Common myeloid progenitor, CD34-positive (primary cell): ENCODE measurements at regions not wholly inside any gene's neighbourhood (a gene's known extent, or its start where the extent isn't known, plus 50 kb on each side); places are given as distances from the start of the nearest gene placed in this dataset.

ENCODE experiments used
- CTCF ChIA-PET: fragments of 350-600 bp; sonication (Branson Sonifier 250); formaldehyde crosslinking; loops from one replicate; lab custom pipeline; 2021; ENCODE audit warnings: antibody characterized with exemption; lab: Charles Lee
- POLR2A ChIA-PET: fragments of 350-600 bp; sonication (Branson Sonifier 250); formaldehyde crosslinking; loops from one replicate; lab custom pipeline; 2021; ENCODE audit warnings: antibody characterized with exemption; lab: Charles Lee
- DNase-seq, 3 donors: peaks; one replicate each; pipeline versions ENCODE4 v3.0.0 to v3.0.0-alpha.2; 2013
- H3K27ac ChIP-seq, 2 experiments: 1 replicate in 1 of 2; 2 replicates in 1 of 2; pipeline ENCODE4 v1.7.0; 2013; ENCODE audit warnings: inconsistent platforms in 2 of 2, low read length in 2 of 2, mild to moderate bottlenecking in 2 of 2, low read depth in 1 of 2, moderate library complexity in 1 of 2; ENCODE audit not compliant: severe bottlenecking in 2 of 2, insufficient read depth in 1 of 2, poor library complexity in 1 of 2
- H3K27me3 ChIP-seq, 5 experiments: replicated peaks in 2 of 5; 1 replicate in 3 of 5; 2 replicates in 2 of 5; pipeline versions ENCODE4 v1.6.1 to v1.7.0; 2013; ENCODE audit warnings: low read length in 4 of 5, mild to moderate bottlenecking in 2 of 5, moderate library complexity in 2 of 5, inconsistent platforms in 1 of 5; ENCODE audit not compliant: insufficient read depth in 5 of 5, control insufficient read depth in 4 of 5
- H3K36me3 ChIP-seq, 4 experiments: 1 replicate in 2 of 4; 2 replicates in 2 of 4; pipeline versions ENCODE4 v1.6.1 to v1.7.0; 2013; ENCODE audit warnings: low read length in 3 of 4, control low read depth in 1 of 4, mild to moderate bottlenecking in 1 of 4; ENCODE audit not compliant: control insufficient read depth in 4 of 4, insufficient read depth in 4 of 4
- H3K4me1 ChIP-seq, 4 experiments: 1 replicate in 3 of 4; 2 replicates in 1 of 4; pipeline versions ENCODE4 v1.6.1 to v1.7.1; 2013; ENCODE audit warnings: low read length in 3 of 4, mild to moderate bottlenecking in 3 of 4, control low read depth in 1 of 4, inconsistent platforms in 1 of 4, moderate library complexity in 1 of 4; ENCODE audit not compliant: control insufficient read depth in 4 of 4, insufficient read depth in 4 of 4; ENCODE audit errors: control extremely low read depth in 1 of 4
- H3K4me3 ChIP-seq, 7 experiments: 1 replicate in 4 of 7; 2 replicates in 3 of 7; pipeline versions ENCODE4 v1.5.1 to v1.7.0; 2013; ENCODE audit warnings: mild to moderate bottlenecking in 7 of 7, low read length in 6 of 7, moderate library complexity in 6 of 7, inconsistent platforms in 2 of 7, low read depth in 2 of 7, control low read depth in 1 of 7; ENCODE audit not compliant: insufficient read depth in 4 of 7, control insufficient read depth in 1 of 7; ENCODE audit errors: extremely low read depth in 1 of 7
- H3K9me3 ChIP-seq, 5 experiments: 1 replicate in 4 of 5; 2 replicates in 1 of 5; pipeline versions ENCODE4 v1.6.1 to v1.7.1; 2013; ENCODE audit warnings: low read length in 4 of 5, mild to moderate bottlenecking in 2 of 5, inconsistent platforms in 1 of 5, low read depth in 1 of 5, moderate library complexity in 1 of 5; ENCODE audit not compliant: control insufficient read depth in 4 of 5, insufficient read depth in 2 of 5; ENCODE audit errors: control extremely low read depth in 1 of 5
- WGBS: methylation state at CpG from one replicate; pipeline ENCODE4 v1.1.5; 2013; ENCODE audit not compliant: insufficient coverage; 5-methylcytosine and 5-hydroxymethylcytosine counted together

GRCh38 chr2:63676135-63676534 lies 87.4 kb downstream of the MDH1 start:
- Histone ChIP-seq H3K4me1 (no peaks in the 10 kb centered on the region), H3K36me3 (no peaks in the 10 kb centered on the region), H3K4me3 (no peak overlapping the region), H3K9me3 (no peaks in the 10 kb centered on the region), H3K27me3 (no peaks in the 10 kb centered on the region), H3K27ac (no peak overlapping the region)
- ChIA-PET POLR2A (no interaction called here), CTCF (interaction anchor here (2.7 kb wide), 1 partner anchor 15 kb away, joined by 6 read pairs; no protein-coding TSS in a partner anchor)
- 42% methylated on average over 2 of the region's 2 CpGs for WGBS
- no peak for DNase-seq

GRCh38 chr2:63678085-63678484 lies 89.3 kb downstream of the MDH1 start:
- 100% methylated on average over 2 of the region's 2 CpGs for WGBS

GRCh38 chr2:63678551-63678950 lies 89.8 kb downstream of the MDH1 start:
- 75% methylated on average over 4 of the region's 4 CpGs for WGBS
- ChIA-PET CTCF (interaction anchor here (0.6 to 0.8 kb wide), 2 partner anchors 37 to 41 kb away, joined by 3 read pairs; no protein-coding TSS in a partner anchor), POLR2A (no interaction called here)
- no peaks in the 10 kb centered on the region for H3K36me3 ChIP-seq
- no peaks in the 10 kb centered on the region for H3K27me3 ChIP-seq
- no peak overlapping the region for H3K4me3 ChIP-seq
- no peak for DNase-seq
- H3K4me1 ChIP-seq, result no peaks in the 10 kb centered on the region
- H3K9me3 ChIP-seq, result no peaks in the 10 kb centered on the region
- no peak overlapping the region for H3K27ac ChIP-seq

More at GRCh38 chr2:63678085-63678484, 89.3 kb downstream of the MDH1 start:
- Histone ChIP-seq H3K27me3 (no peaks in the 10 kb centered on the region), H3K9me3 (no peaks in the 10 kb centered on the region), H3K4me1 (no peaks in the 10 kb centered on the region), H3K36me3 (no peaks in the 10 kb centered on the region), H3K27ac (no peak overlapping the region), H3K4me3 (no peak overlapping the region)
- ChIA-PET POLR2A (no interaction called here), CTCF (interaction anchor here (0.8 kb wide), 1 partner anchor 38 kb away, joined by 3 read pairs; no protein-coding TSS in a partner anchor)
- no peak for DNase-seq

- POLR2A ChIA-PET, result no interaction called here
- no peak overlapping the region for H3K27ac ChIP-seq
- H3K4me3 ChIP-seq, result no peak overlapping the region
- no peaks in the 10 kb centered on the region for H3K27me3 ChIP-seq
- no peaks in the 10 kb centered on the region for H3K4me1 ChIP-seq
- H3K9me3 ChIP-seq, result no peaks in the 10 kb centered on the region
- H3K36me3 ChIP-seq, result no peaks in the 10 kb centered on the region
- WGBS, result 100% methylated on average over 4 of the region's 5 CpGs
- DNase-seq, result no peak
- CTCF ChIA-PET, result interaction anchor here (0.6 kb wide), 1 partner anchor 42 kb away, joined by 3 read pairs; no protein-coding TSS in a partner anchor
These were observed 90.6 kb downstream of the MDH1 start for GRCh38 chr2:63679252-63679855.

- no peaks in the 10 kb centered on the region for H3K9me3 ChIP-seq
- H3K36me3 ChIP-seq, result no peaks in the 10 kb centered on the region
- DNase-seq, result no peak
- H3K27me3 ChIP-seq, result no peaks in the 10 kb centered on the region
- ChIA-PET CTCF (no interaction called here), POLR2A (no interaction called here)
- no CpG with 5 or more reads among the region's 1 CpG for WGBS
- H3K4me3 ChIP-seq, result no peak overlapping the region
- H3K27ac ChIP-seq, result no peak overlapping the region
- no peaks in the 10 kb centered on the region for H3K4me1 ChIP-seq
These were observed 91.7 kb downstream of the MDH1 start for GRCh38 chr2:63680455-63680854.

GRCh38 chr2:63681896-63682295 lies 93.1 kb downstream of the MDH1 start:
- WGBS, result no CpG with 5 or more reads among the region's 1 CpG
- no peaks in the 10 kb centered on the region for H3K4me1 ChIP-seq
- POLR2A ChIA-PET, result no interaction called here
- H3K36me3 ChIP-seq, result no peaks in the 10 kb centered on the region
- no peaks in the 10 kb centered on the region for H3K9me3 ChIP-seq
- H3K27ac ChIP-seq, result no peak overlapping the region
- H3K4me3 ChIP-seq, result no peak overlapping the region
- H3K27me3 ChIP-seq, result no peaks in the 10 kb centered on the region
- no peak for DNase-seq
- CTCF ChIA-PET, result interaction anchor here (0.9 kb wide), 1 partner anchor 10 kb away, joined by 3 read pairs; no protein-coding TSS in a partner anchor

DNA sequence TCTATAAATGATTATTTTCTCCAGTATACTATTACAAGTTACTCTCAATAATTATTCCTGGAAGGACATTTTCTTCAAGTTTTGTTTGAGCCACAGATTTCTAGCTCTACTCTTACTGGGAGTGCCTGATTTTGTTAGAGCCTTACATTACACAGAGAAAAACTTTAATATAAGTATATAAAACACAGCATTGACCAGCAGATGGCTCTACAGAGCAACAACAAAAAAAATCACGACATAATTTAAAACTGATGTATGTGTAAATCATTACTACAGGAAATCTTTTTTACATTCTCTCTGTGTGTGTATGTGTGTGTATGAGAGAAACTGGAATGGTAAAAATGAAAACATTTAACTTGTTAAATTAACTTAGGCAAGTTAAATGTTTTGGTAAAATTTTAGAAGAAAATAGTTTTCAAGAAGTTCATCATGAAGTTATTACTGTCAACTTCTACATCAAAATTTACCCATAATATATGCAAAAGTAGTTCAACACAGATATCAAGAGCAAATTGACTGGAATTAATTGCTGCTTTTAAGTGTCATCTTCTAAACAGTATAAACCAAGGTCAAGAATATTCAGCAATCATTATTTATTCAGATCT lies 103.3 kb downstream of the MDH1 start:
- no peak overlapping the region for H3K4me3 ChIP-seq
- ChIA-PET POLR2A (no interaction called here), CTCF (interaction anchor here (0.8 to 7.9 kb wide), 10 partner anchors 11 to 337 kb away, joined by 3 to 106 read pairs (median 4); no protein-coding TSS in a partner anchor)
- no CpG with 5 or more reads among the region's 1 CpG for WGBS
- H3K27ac ChIP-seq, result no peak overlapping the region
- H3K4me1 ChIP-seq, result no peaks in the 10 kb centered on the region
- no peaks in the 10 kb centered on the region for H3K27me3 ChIP-seq
- no peaks in the 10 kb centered on the region for H3K36me3 ChIP-seq
- H3K9me3 ChIP-seq, result no peaks in the 10 kb centered on the region
- peak; percentile 52 to 74 (median 69) for DNase-seq
